Neural progenitor cell (in vitro differentiated cells): ENCODE measurements at regions not wholly inside any gene's neighbourhood (a gene's known extent, or its start where the extent isn't known, plus 50 kb on each side); places are given as distances from the start of the nearest gene placed in this dataset.

ENCODE experiments used
- DNase-seq: peaks from one replicate; pipeline ENCODE4 v3.0.0-alpha.2; 2016; ENCODE audit warnings: low spot score
- H2AFZ ChIP-seq: fragments of 200-600 bp; sonication (generic); replicated peaks from 2 replicates; pipeline ENCODE4 v1.6.1; 2016; ENCODE audit warnings: antibody characterized with exemption
- H3F3A ChIP-seq: fragments of 200-600 bp; sonication (generic); 2 replicates; pipeline ENCODE4 v1.6.1; 2016; ENCODE audit warnings: antibody characterized with exemption, low read depth
- H3K27ac ChIP-seq: fragments of 200-600 bp; sonication (generic); 2 replicates; pipeline ENCODE4 v1.5.1; 2016; ENCODE audit warnings: mild to moderate bottlenecking
- H3K27me3 ChIP-seq: fragments of 200-600 bp; sonication (generic); 2 replicates; pipeline ENCODE4 v1.6.1; 2016; ENCODE audit warnings: mild to moderate bottlenecking, moderate library complexity
- H3K36me3 ChIP-seq: fragments of 200-600 bp; sonication (generic); 2 replicates; pipeline ENCODE4 v1.5.1; 2016
- H3K4me1 ChIP-seq: fragments of 200-600 bp; sonication (generic); 2 replicates; pipeline ENCODE4 v1.6.1; 2016; ENCODE audit warnings: mixed run types
- H3K4me2 ChIP-seq: fragments of 200-600 bp; sonication (generic); 2 replicates; pipeline ENCODE4 v1.6.1; 2016
- H3K4me3 ChIP-seq: fragments of 200-600 bp; sonication (generic); 2 replicates; pipeline ENCODE4 v1.5.1; 2016
- H3K79me2 ChIP-seq: fragments of 200-600 bp; sonication (generic); 2 replicates; pipeline ENCODE4 v1.6.1; 2016; ENCODE audit warnings: low read depth
- H3K9ac ChIP-seq: fragments of 200-600 bp; sonication (generic); 2 replicates; pipeline ENCODE4 v1.6.1; 2016
- H3K9me3 ChIP-seq: fragments of 200-600 bp; sonication (generic); 2 replicates; pipeline ENCODE4 v1.5.1; 2016; ENCODE audit warnings: low read depth
- H4K20me1 ChIP-seq: fragments of 200-600 bp; sonication (generic); 2 replicates; pipeline ENCODE4 v1.6.1; 2016; ENCODE audit warnings: low read depth
- H3K27ac Mint-ChIP-seq: 3 replicates; pipeline ENCODE4 v1.8.0; 2021; ENCODE audit warnings: mixed read lengths
- H3K27me3 Mint-ChIP-seq: 2 replicates; pipeline ENCODE4 v1.8.0; 2022; ENCODE audit warnings: low read depth, mild to moderate bottlenecking, inconsistent platforms, moderate library complexity, mixed read lengths; ENCODE audit not compliant: insufficient read depth
- H3K36me3 Mint-ChIP-seq: 3 replicates; pipeline ENCODE4 v1.8.0; 2021; ENCODE audit warnings: mixed read lengths
- H3K4me1 Mint-ChIP-seq: 3 replicates; pipeline ENCODE4 v1.8.0; 2021; ENCODE audit warnings: mixed read lengths
- H3K4me3 Mint-ChIP-seq: 3 replicates; pipeline ENCODE4 v1.8.0; 2021; ENCODE audit warnings: mild to moderate bottlenecking, moderate library complexity, mixed read lengths
- H3K9me3 Mint-ChIP-seq: 3 replicates; pipeline ENCODE4 v1.8.0; 2020; ENCODE audit warnings: mixed read lengths
- CTCF ChIP-seq: fragments of 200-600 bp; sonication (generic); IDR thresholded peaks from 2 replicates; pipeline ENCODE4 v1.5.1; 2017; ENCODE audit warnings: antibody characterized with exemption, mild to moderate bottlenecking
- EZH2 ChIP-seq: fragments of 200-600 bp; sonication (generic); IDR thresholded peaks from 2 replicates; pipeline ENCODE4 v1.6.1; 2017; ENCODE audit warnings: antibody characterized with exemption, mild to moderate bottlenecking, moderate library complexity
- EZH2phosphoT487 ChIP-seq: fragments of 200-600 bp; sonication (generic); IDR thresholded peaks from 2 replicates; pipeline ENCODE4 v1.6.1; 2017; ENCODE audit warnings: antibody characterized with exemption

- H3K4me2 ChIP-seq = peak overlapping the region; percentile 32
- H3K36me3 Mint-ChIP-seq = no peaks in the 10 kb centered on the region
- H3K27ac ChIP-seq = no peak overlapping the region
- H3K4me3 ChIP-seq = no peak overlapping the region
- H3K4me1 Mint-ChIP-seq = peaks cover 37% of the 10 kb centered on the region
- no peaks in the 10 kb centered on the region for H3K9me3 Mint-ChIP-seq
- peaks cover 20% of the 10 kb centered on the region for H3K4me1 ChIP-seq
- no peaks in the 10 kb centered on the region for H3K9me3 ChIP-seq
- no peak for TF ChIP-seq EZH2phosphoT487
- TF ChIP-seq CTCF = no peak
- no peak for TF ChIP-seq EZH2
- H3K4me3 Mint-ChIP-seq = no peak overlapping the region
- H3K27ac Mint-ChIP-seq = peak overlapping the region; percentile 74
- H3K27me3 ChIP-seq = no peaks in the 10 kb centered on the region
- no peak overlapping the region for H2AFZ ChIP-seq
- no peak for DNase-seq
- no peak overlapping the region for H3K9ac ChIP-seq
- no peaks in the 10 kb centered on the region for H3K27me3 Mint-ChIP-seq
- no peaks in the 10 kb centered on the region for H3F3A ChIP-seq
- H4K20me1 ChIP-seq = no peaks in the 10 kb centered on the region
- H3K79me2 ChIP-seq = no peaks in the 10 kb centered on the region
- H3K36me3 ChIP-seq = peaks cover 4% of the 10 kb centered on the region
Measured at GRCh38 chr14:28323951-28324741, 442.4 kb upstream of the FOXG1 start.

GRCh38 chr14:28340816-28341215, 425.8 kb upstream of the FOXG1 start:
- Histone ChIP-seq H3K27ac (no peak overlapping the region), H3F3A (no peaks in the 10 kb centered on the region), H3K4me3 (no peak overlapping the region), H3K27me3 (no peaks in the 10 kb centered on the region), H3K36me3 (no peaks in the 10 kb centered on the region), H2AFZ (no peak overlapping the region), H3K9ac (no peak overlapping the region), H3K4me2 (no peak overlapping the region), H3K4me1 (peaks cover 7% of the 10 kb centered on the region), H3K79me2 (no peaks in the 10 kb centered on the region), H4K20me1 (no peaks in the 10 kb centered on the region), H3K9me3 (no peaks in the 10 kb centered on the region)
- H3K27ac Mint-ChIP-seq = no peak overlapping the region
- H3K27me3 Mint-ChIP-seq = peaks cover 2% of the 10 kb centered on the region
- no peaks in the 10 kb centered on the region for H3K4me1 Mint-ChIP-seq
- no peaks in the 10 kb centered on the region for H3K9me3 Mint-ChIP-seq
- no peak for TF ChIP-seq EZH2phosphoT487
- TF ChIP-seq CTCF = no peak
- TF ChIP-seq EZH2 = no peak
- no peak overlapping the region for H3K4me3 Mint-ChIP-seq
- H3K36me3 Mint-ChIP-seq = no peaks in the 10 kb centered on the region
- DNase-seq = no peak

- Histone ChIP-seq H3F3A (no peaks in the 10 kb centered on the region), H3K79me2 (no peaks in the 10 kb centered on the region), H3K36me3 (no peaks in the 10 kb centered on the region), H3K27ac (no peak overlapping the region), H3K4me2 (no peak overlapping the region), H4K20me1 (no peaks in the 10 kb centered on the region), H3K4me1 (peaks cover 7% of the 10 kb centered on the region), H3K9me3 (no peaks in the 10 kb centered on the region), H3K27me3 (no peaks in the 10 kb centered on the region), H3K4me3 (no peak overlapping the region), H2AFZ (no peak overlapping the region), H3K9ac (no peak overlapping the region)
- H3K27ac Mint-ChIP-seq = no peak overlapping the region
- peaks cover 2% of the 10 kb centered on the region for H3K27me3 Mint-ChIP-seq
- H3K4me1 Mint-ChIP-seq = no peaks in the 10 kb centered on the region
- no peaks in the 10 kb centered on the region for H3K9me3 Mint-ChIP-seq
- H3K4me3 Mint-ChIP-seq = no peak overlapping the region
- no peak for DNase-seq
- no peaks in the 10 kb centered on the region for H3K36me3 Mint-ChIP-seq
- no peak for TF ChIP-seq EZH2phosphoT487
- no peak for TF ChIP-seq CTCF
- no peak for TF ChIP-seq EZH2
Measured at GRCh38 chr14:28344381-28344780, 422.2 kb upstream of the FOXG1 start.
